K562 (cell line): ENCODE measurements at regions not wholly inside any gene's neighbourhood (a gene's known extent, or its start where the extent isn't known, plus 50 kb on each side); places are given as distances from the start of the nearest gene placed in this dataset.

Experiments
- CBX5 ChIP-seq: IDR thresholded peaks from 2 replicates; pipeline ENCODE4 v1.6.1; 2014; ENCODE audit warnings: low read depth, borderline replicate concordance
- ETV5 ChIP-seq: sonication (generic); formaldehyde crosslinking; IDR thresholded peaks from 2 replicates; pipeline ENCODE4 v1.4.0; 2020; ENCODE audit warnings: low read depth, mild to moderate bottlenecking, missing genetic modification reagents
- L3MBTL2 ChIP-seq: fragments of 450-650 bp; IDR thresholded peaks from 2 replicates; pipeline ENCODE4 v1.6.1; 2016; ENCODE audit warnings: mild to moderate bottlenecking, moderate library complexity
- RBM34 ChIP-seq: fragments of 200-400 bp; formaldehyde crosslinking; IDR thresholded peaks from 2 replicates; pipeline ENCODE4 v1.6.1; 2018; ENCODE audit warnings: low read length, borderline replicate concordance; ENCODE audit not compliant: insufficient read depth
- RHOXF2B ChIP-seq: fragments of 250-450 bp; sonication (Bioruptor Pico); conservative IDR thresholded peaks from 2 replicates; pipeline ENCODE4 v1.5.1; 2021
- SRF ChIP-seq, 2 experiments: fragments of 250-450, 450-650 bp in 1 of 2; sonication (Bioruptor Pico) in 1 of 2; sonication (generic) in 1 of 2; formaldehyde crosslinking; IDR thresholded peaks; 2 replicates each; pipeline versions ENCODE4 v1.5.0 to v1.5.1; 2020 to 2022; ENCODE audit warnings: mild to moderate bottlenecking in 1 of 2, missing genetic modification reagents in 1 of 2
- ZNF12 ChIP-seq: sonication (generic); formaldehyde crosslinking; IDR thresholded peaks from 2 replicates; pipeline ENCODE4 v1.4.0; 2020; ENCODE audit warnings: mild to moderate bottlenecking, missing genetic modification reagents
- ZNF217 ChIP-seq: sonication (generic); formaldehyde crosslinking; IDR thresholded peaks from 2 replicates; pipeline ENCODE4 v1.8.0; 2022; ENCODE audit warnings: mild to moderate bottlenecking, missing genetic modification reagents
- ZNF695 ChIP-seq: fragments of 450-650 bp; formaldehyde crosslinking; IDR thresholded peaks from 2 replicates; pipeline ENCODE4 v1.4.0; 2020; ENCODE audit warnings: mild to moderate bottlenecking, moderate library complexity
- TF ChIP-seq, protein P1 (sequence below), 2 experiments: IDR thresholded peaks in 1 of 2; conservative IDR thresholded peaks in 1 of 2; 2 replicates each; pipeline ENCODE4 v1.6.1; 2016; ENCODE audit warnings: low read depth in 2 of 2, mild to moderate bottlenecking in 1 of 2, missing compliant biosample characterization in 1 of 2, missing genetic modification characterization in 1 of 2, moderate library complexity in 1 of 2
- TF ChIP-seq, protein P2 (sequence below): fragments of 200-800 bp; sonication (Bioruptor generic); IDR thresholded peaks from 2 replicates; pipeline ENCODE4 v1.6.1; 2017; ENCODE audit warnings: missing genetic modification characterization, missing compliant biosample characterization
- TF ChIP-seq, protein P3 (sequence below): fragments of 450-650 bp; IDR thresholded peaks from 2 replicates; pipeline ENCODE4 v1.6.1; 2016; ENCODE audit warnings: low read depth
- TF ChIP-seq, protein P4 (sequence below): fragments of 450-650 bp; IDR thresholded peaks from 2 replicates; pipeline ENCODE4 v1.6.1; 2018; ENCODE audit warnings: mild to moderate bottlenecking, low read depth; ENCODE audit not compliant: partially characterized antibody

DNA sequence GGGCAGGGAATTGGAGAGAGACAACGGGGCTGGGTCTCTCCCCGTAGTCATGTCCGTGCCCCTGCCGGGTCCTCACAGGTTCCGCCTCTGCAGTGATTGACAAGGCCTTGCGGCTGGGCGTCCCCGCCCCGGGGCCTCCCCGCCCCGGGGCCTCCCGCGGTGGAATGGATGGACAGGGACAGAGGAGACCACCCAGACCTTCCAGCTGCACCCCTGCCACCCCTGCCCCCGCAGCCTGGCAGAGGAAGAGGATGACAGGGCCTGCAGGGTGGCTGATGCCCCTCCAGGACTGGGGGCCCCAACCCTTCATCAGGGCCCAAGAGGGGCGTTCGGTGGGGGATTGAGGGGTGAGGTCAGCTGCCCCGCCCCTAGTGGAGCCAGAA lies 216.4 kb upstream of the CIBAR2 start (continued):
- TF ChIP-seq, protein P1, sequence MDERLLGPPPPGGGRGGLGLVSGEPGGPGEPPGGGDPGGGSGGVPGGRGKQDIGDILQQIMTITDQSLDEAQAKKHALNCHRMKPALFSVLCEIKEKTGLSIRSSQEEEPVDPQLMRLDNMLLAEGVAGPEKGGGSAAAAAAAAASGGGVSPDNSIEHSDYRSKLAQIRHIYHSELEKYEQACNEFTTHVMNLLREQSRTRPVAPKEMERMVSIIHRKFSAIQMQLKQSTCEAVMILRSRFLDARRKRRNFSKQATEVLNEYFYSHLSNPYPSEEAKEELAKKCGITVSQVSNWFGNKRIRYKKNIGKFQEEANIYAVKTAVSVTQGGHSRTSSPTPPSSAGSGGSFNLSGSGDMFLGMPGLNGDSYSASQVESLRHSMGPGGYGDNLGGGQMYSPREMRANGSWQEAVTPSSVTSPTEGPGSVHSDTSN (CRISPR knock-in tag; IDR thresholded peaks at IDR 0.05; ENCODE audit: low read depth), result peak; percentile 51
- TF ChIP-seq, protein P1 (tag; conservative IDR thresholded peaks at IDR 0.05; ENCODE audit: low read depth), result peak; percentile 71
- TF ChIP-seq RBM34 (no peak), RHOXF2B (CRISPR knock-in tag) (no peak), SRF (CRISPR knock-in tag; IDR thresholded peaks at IDR 0.05) (no peak), L3MBTL2 (no peak), ZNF217 (CRISPR knock-in tag) (no peak), ETV5 (CRISPR knock-in tag) (peak; percentile 1; the same call in 1 of the 2 replicates), CBX5 (no peak), ZNF12 (CRISPR knock-in tag) (no peak), ZNF695 (CRISPR knock-in tag) (no peak)
- TF ChIP-seq, protein P2, sequence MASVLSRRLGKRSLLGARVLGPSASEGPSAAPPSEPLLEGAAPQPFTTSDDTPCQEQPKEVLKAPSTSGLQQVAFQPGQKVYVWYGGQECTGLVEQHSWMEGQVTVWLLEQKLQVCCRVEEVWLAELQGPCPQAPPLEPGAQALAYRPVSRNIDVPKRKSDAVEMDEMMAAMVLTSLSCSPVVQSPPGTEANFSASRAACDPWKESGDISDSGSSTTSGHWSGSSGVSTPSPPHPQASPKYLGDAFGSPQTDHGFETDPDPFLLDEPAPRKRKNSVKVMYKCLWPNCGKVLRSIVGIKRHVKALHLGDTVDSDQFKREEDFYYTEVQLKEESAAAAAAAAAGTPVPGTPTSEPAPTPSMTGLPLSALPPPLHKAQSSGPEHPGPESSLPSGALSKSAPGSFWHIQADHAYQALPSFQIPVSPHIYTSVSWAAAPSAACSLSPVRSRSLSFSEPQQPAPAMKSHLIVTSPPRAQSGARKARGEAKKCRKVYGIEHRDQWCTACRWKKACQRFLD (CRISPR knock-in tag), result no peak
- TF ChIP-seq, protein P3, sequence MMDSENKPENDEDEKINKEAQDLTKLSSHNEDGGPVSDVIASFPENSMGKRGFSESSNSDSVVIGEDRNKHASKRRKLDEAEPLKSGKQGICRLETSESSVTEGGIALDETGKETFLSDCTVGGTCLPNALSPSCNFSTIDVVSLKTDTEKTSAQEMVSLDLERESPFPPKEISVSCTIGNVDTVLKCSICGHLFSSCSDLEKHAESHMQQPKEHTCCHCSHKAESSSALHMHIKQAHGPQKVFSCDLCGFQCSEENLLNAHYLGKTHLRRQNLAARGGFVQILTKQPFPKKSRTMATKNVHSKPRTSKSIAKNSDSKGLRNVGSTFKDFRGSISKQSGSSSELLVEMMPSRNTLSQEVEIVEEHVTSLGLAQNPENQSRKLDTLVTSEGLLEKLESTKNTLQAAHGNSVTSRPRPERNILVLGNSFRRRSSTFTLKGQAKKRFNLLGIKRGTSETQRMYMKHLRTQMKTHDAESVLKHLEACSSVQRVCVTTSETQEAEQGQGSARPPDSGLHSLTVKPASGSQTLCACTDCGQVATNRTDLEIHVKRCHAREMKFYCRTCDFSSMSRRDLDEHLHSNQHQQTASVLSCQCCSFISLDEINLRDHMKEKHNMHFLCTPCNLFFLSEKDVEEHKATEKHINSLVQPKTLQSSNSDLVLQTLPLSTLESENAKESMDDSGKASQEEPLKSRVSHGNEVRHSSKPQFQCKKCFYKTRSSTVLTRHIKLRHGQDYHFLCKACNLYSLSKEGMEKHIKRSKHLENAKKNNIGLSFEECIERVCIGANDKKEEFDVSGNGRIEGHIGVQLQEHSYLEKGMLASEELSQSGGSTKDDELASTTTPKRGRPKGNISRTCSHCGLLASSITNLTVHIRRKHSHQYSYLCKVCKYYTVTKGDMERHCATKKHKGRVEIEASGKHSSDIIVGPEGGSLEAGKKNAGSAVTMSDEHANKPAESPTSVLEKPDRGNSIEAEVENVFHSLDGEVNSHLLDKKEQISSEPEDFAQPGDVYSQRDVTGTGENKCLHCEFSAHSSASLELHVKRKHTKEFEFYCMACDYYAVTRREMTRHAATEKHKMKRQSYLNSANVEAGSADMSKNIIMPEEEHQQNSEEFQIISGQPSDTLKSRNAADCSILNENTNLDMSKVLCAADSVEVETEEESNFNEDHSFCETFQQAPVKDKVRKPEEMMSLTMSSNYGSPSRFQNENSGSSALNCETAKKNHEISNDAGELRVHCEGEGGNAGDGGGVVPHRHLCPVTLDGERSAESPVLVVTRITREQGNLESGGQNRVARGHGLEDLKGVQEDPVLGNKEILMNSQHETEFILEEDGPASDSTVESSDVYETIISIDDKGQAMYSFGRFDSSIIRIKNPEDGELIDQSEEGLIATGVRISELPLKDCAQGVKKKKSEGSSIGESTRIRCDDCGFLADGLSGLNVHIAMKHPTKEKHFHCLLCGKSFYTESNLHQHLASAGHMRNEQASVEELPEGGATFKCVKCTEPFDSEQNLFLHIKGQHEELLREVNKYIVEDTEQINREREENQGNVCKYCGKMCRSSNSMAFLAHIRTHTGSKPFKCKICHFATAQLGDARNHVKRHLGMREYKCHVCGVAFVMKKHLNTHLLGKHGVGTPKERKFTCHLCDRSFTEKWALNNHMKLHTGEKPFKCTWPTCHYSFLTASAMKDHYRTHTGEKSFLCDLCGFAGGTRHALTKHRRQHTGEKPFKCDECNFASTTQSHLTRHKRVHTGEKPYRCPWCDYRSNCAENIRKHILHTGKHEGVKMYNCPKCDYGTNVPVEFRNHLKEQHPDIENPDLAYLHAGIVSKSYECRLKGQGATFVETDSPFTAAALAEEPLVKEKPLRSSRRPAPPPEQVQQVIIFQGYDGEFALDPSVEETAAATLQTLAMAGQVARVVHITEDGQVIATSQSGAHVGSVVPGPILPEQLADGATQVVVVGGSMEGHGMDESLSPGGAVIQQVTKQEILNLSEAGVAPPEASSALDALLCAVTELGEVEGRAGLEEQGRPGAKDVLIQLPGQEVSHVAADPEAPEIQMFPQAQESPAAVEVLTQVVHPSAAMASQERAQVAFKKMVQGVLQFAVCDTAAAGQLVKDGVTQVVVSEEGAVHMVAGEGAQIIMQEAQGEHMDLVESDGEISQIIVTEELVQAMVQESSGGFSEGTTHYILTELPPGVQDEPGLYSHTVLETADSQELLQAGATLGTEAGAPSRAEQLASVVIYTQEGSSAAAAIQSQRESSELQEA, result no peak
- TF ChIP-seq, protein P4, sequence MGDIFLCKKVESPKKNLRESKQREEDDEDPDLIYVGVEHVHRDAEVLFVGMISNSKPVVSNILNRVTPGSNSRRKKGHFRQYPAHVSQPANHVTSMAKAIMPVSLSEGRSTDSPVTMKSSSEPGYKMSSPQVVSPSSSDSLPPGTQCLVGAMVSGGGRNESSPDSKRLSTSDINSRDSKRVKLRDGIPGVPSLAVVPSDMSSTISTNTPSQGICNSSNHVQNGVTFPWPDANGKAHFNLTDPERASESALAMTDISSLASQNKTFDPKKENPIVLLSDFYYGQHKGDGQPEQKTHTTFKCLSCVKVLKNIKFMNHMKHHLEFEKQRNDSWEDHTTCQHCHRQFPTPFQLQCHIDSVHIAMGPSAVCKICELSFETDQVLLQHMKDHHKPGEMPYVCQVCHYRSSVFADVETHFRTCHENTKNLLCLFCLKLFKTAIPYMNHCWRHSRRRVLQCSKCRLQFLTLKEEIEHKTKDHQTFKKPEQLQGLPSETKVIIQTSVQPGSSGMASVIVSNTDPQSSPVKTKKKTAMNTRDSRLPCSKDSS, result no peak
